ENCODE measurements at regions not wholly inside any gene's neighbourhood (a gene's known extent, or its start where the extent isn't known, plus 50 kb on each side); places are given as distances from the start of the nearest gene placed in this dataset.
"Not testable (repeated sequence)": the region's sequence is repeated elsewhere in the genome, so short reads cannot be mapped to it uniquely, and the experiment has no call there.

DNA sequence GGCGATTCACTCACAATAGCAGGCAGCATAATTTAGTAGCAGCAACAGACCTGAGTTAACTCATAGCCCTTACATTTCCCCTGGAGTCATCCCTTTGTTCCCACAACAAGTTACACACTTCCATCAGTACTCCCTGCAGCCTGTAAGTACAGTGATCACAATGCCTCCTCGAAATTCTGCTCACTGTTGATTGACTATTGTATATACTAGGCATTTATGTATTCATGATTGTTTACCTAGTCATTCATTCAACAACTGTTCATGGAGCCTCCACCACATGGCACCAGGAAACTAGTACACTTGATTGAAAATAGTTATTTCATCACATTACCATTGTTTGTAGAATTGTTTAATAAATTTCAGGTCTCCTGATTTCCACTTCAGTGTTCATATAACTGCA, 71.4 kb upstream of the P3H2 start:
- no peak for DNase-seq (ENCODE audit: low read depth)

DNA sequence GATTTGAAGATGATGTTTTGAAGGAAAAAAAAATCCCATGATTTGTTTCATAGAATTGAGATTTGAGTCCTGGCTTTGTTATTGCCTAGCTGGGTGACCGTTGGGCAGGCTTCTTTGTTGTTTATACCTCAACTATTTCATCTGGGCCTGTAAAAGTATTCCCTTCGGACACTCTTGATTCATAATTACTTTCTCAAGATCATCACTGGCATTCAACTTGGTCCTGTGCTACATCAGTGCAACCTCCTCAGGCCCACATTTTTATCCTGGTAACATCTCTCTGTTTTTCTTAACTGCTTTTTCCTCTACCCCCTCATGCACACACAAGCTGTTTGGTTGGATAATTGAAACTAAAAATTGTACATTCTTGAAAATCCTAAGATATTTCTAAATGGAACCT, 67.5 kb upstream of the P3H2 start:
- DNase-seq (ENCODE audit: low read depth): no peak

DNA sequence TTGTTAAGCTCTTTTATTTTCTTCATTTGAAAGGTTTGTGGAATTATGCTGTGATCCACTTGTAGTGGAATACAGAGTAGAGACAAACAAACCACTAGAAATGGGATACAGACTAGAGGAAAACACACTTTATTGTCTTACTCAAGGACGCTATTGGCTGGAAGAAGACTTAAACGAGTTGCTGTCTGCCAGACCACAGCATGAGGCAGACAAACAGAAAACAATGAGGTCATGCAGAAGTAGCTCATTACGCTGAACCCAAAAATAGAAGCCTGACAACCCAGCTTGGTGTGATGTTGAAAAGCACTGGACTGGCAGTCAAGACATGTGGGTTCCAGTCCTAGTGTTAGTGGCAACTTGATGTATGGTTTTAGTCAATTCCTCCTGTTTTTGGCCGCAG, 62.4 kb upstream of the P3H2 start:
- peak; percentile 94 for DNase-seq (ENCODE audit: low read depth)

DNA sequence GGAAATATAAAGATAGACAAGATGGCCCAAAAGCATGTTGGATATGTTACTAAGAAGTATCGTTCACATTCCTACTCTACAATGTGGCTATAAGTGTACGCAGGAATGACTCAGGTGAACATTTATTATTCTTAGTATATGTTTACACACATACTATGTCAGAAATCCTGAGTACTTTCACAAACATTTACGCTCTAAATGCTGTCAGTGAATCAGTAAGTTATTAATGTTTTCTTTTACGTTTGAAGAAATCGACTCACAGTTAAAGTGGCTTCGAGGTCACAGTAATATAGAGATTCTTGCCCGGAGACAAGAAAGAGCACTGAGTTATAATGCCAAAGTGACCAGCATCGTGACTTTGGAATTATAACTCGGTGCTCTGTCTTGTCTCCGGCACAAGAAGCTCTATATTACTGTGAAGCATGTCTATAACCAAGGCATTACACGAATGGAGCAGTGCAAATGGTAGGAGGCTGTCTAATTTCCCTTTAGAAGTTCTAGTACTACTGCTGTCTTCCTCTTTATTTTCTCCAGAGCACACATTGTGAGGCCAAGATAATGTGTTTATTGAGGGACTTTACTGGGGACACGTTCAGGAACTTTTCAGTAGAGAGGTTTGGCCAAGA, 61.8 kb upstream of the P3H2 start:
- DNase-seq (ENCODE audit: low read depth): no peak

DNA sequence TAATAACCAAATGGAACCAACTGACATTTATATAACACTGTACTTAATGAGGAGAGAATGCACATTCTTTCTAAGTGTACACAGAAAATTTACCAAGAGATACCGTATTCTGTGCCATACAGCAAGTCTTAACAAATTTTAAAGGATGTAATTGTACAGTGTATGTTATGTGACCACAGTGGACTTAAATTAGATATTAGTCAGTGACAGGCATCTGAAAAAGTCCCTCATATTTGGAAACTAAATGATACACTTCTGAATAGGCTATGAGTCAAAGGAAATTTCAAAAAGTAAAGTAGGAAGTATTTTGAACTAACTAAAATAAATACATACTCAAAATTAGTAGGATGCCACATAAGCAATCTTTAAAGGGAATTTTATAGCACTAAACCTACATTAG, 59.6 kb upstream of the P3H2 start:
- DNase-seq (ENCODE audit: low read depth): no peak

DNA sequence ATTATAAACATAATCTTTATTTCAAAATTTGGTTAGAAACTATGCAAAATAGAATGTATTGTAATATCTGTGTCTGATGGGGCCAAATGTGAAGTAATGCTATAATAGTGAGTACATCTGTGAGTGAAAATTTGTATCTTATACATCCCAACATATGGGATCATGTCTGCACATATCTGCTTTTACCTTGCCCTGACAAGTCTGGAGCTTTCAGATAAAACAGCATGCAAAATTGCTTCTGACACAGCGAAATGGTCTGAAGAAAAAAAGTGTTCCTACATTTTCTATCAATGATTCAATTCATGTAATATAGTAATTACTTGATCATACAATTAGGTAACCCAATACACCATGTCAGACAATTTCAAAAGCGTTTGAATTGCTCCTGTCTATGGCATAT, 58.1 kb upstream of the P3H2 start:
- no peak for DNase-seq (ENCODE audit: low read depth)

DNA sequence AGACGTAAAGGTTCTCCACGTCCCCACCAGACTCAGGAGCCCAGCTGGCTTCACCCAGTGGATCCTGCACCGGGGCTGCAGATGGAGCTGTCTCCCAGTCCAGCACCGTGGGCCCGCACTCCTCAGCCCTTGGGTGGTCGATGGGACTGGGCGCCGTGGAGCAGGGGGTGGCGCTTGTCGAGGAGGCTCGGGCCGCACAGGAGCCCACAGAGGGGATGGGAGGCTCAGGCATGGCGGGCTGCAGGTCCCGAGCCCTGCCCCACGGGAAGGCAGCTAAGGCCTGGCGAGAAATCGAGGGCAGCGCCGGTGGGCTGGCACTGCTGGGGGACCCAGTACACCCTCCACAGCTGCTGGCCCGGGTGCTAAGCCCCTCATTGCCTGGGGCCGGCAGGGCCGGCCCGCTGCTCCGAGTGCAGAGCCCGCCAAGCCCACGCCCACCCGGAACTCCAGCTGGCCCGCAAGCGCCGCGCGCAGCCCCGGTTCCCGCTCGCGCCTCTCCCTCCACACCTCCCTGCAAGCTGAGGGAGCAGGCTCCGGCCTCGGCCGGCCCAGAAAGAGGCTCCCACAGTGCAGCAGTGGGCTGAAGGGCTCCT, 56.3 kb upstream of the P3H2 start:
- DNase-seq (ENCODE audit: low read depth): not testable (repeated sequence)

DNA sequence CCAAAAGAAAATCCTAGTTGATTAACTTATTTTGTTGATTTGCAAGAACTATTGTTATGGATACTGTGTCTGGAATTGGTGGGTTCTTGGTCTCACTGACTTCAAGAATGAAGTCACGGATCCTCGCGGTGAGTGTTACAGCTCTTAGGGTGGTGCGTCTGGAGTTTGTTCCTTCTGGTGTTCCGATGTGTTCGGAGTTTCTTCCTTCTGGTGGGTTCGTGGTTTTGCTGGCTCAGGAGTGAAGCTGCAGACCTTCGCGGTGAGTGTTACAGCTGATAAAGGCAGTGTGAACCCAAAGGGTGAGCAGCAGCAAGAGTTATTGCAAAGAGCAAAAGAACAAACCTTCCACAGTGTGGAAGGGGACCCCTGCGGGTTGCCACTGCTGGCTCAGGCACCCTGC, 55.4 kb upstream of the P3H2 start:
- DNase-seq (ENCODE audit: low read depth): not testable (repeated sequence)

DNA sequence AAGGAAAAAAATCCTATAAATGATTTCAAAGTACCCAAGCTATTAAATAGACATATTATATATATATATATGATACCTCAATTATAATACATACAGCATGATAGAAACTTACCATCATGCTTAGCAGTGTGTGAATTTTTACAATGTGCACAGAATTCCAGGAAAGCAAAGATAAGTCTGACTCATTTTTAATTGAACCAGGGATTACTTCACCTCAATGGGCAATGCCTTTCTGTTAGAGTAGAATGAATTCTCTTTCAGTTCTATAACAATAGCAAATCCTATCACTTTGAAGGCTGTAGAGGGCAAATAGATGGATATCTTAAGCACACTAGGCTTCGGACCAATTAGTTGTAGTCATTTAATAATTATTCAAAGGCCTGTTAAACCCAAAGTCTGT, 54.8 kb upstream of the P3H2 start:
- DNase-seq (ENCODE audit: low read depth): no peak

DNA sequence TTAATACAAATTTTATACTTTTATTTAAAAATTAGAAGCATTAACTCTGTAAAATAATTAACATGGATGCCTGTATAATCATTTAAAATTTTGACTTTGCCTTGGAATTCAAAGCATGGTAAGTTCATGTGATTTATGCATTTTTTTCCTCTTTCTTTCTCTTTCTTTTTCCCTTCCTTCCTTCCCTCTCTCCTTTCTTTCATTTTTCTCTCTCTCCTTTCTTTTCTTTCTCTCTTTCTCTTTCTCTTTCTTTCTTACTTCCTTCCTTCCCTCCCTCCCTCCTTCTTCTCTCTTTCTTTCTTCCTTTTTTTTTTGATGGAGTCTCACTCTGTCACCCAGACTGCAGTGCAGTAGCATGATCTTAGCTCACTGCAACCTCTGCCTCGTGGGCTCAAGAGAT, 53.8 kb upstream of the P3H2 start:
- no peak for DNase-seq (ENCODE audit: low read depth)

DNA sequence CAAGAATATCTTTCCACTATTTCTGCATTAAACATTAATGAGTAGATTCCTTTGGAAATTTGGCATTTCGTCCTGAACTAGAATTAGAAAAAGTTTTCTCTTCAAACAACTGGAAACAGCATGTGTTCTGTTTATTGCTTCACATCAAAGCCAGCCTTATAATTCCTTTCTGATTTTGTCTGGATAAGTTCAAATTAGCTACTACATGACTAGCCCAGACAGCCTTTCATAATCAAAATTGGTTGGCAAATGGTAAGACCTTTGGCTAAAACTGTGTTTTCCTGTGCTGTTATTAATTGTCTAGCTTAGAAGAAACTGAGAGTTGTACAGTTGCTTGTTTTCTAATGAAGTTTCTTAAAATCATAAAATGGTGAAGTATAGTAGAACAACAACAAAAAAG, 52.7 kb upstream of the P3H2 start:
- DNase-seq (ENCODE audit: low read depth): no peak

DNA sequence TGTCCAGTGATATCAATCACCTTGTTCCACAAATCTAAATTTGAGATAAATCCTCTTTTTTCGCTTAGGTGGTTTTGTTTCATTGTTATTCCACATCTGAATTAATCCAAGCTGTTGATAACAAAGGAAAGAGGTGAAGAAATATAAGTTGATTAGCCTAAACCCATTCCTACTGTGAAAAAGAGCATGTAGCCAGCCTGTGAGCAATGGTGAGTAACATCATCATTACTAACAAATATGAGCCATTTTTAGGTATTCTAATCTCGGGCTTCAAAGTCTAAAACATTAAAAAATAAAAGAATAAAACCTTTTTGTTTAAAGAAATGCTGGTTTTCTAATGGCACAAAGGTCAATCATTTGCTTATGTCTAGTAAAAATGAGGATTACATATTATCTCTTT, 52.1 kb upstream of the P3H2 start:
- DNase-seq (ENCODE audit: low read depth): no peak
